Progenitor cell of endocrine pancreas (in vitro differentiated cells): ENCODE measurements at regions not wholly inside any gene's neighbourhood (a gene's known extent, or its start where the extent isn't known, plus 50 kb on each side); places are given as distances from the start of the nearest gene placed in this dataset.

ENCODE experiments used
- DNase-seq: peaks from one replicate; pipeline ENCODE4 v3.0.0; 2021; ENCODE audit warnings: low spot score; ENCODE audit not compliant: unreplicated experiment
- H3K27ac Mint-ChIP-seq: 2 replicates; pipeline ENCODE4 v1.8.0; 2021; ENCODE audit warnings: mild to moderate bottlenecking, moderate library complexity, mixed read lengths
- H3K27me3 Mint-ChIP-seq: 2 replicates; pipeline ENCODE4 v1.8.0; 2021; ENCODE audit warnings: mixed read lengths
- H3K36me3 Mint-ChIP-seq: 2 replicates; pipeline ENCODE4 v1.8.0; 2022; ENCODE audit warnings: mixed read lengths; ENCODE audit not compliant: insufficient read depth
- H3K4me1 Mint-ChIP-seq: 2 replicates; pipeline ENCODE4 v1.8.0; 2021; ENCODE audit warnings: low read depth, mixed read lengths
- H3K4me3 Mint-ChIP-seq: 2 replicates; pipeline ENCODE4 v1.8.0; 2021; ENCODE audit warnings: low read depth, mild to moderate bottlenecking, moderate library complexity, mixed read lengths
- H3K9me3 Mint-ChIP-seq: 2 replicates; pipeline ENCODE4 v1.8.0; 2021; ENCODE audit warnings: low read depth, mixed read lengths
- CTCF ChIP-seq: fragments of 200-600 bp; sonication (generic); IDR thresholded peaks from one replicate; pipeline ENCODE4 v1.5.0; 2021; ENCODE audit warnings: antibody characterized with exemption, mild to moderate bottlenecking; ENCODE audit not compliant: unreplicated experiment

GRCh38 chr4:126838941-126839679 lies 793.6 kb upstream of the INTU start:
- Mint-ChIP-seq H3K4me1 (no peaks in the 10 kb centered on the region), H3K36me3 (no peaks in the 10 kb centered on the region), H3K4me3 (no peak overlapping the region), H3K9me3 (peaks cover 9% of the 10 kb centered on the region), H3K27ac (no peak overlapping the region), H3K27me3 (no peaks in the 10 kb centered on the region)
- no peak for DNase-seq
- TF ChIP-seq CTCF, result no peak

- no peak for DNase-seq
- Mint-ChIP-seq H3K4me3 (no peak overlapping the region), H3K27ac (no peak overlapping the region), H3K9me3 (peaks cover 9% of the 10 kb centered on the region), H3K36me3 (no peaks in the 10 kb centered on the region), H3K4me1 (no peaks in the 10 kb centered on the region), H3K27me3 (no peaks in the 10 kb centered on the region)
- no peak for TF ChIP-seq CTCF
Observed at GRCh38 chr4:126843492-126844067, 789.2 kb upstream of the INTU start.

GRCh38 chr4:126850286-126850685 lies 782.5 kb upstream of the INTU start:
- DNase-seq, result no peak
- Mint-ChIP-seq H3K36me3 (no peaks in the 10 kb centered on the region), H3K27me3 (no peaks in the 10 kb centered on the region), H3K9me3 (peaks cover 2% of the 10 kb centered on the region), H3K4me1 (no peaks in the 10 kb centered on the region), H3K27ac (no peak overlapping the region), H3K4me3 (no peak overlapping the region)
- TF ChIP-seq CTCF, result no peak

GRCh38 chr4:126851391-126851790 lies 781.4 kb upstream of the INTU start:
- no peaks in the 10 kb centered on the region for H3K4me1 Mint-ChIP-seq
- no peak overlapping the region for H3K4me3 Mint-ChIP-seq

GRCh38 chr4:126853715-126854114 lies 779.0 kb upstream of the INTU start:
- Mint-ChIP-seq H3K36me3 (no peaks in the 10 kb centered on the region), H3K4me3 (no peak overlapping the region), H3K27me3 (no peaks in the 10 kb centered on the region), H3K9me3 (no peaks in the 10 kb centered on the region), H3K27ac (no peak overlapping the region), H3K4me1 (no peaks in the 10 kb centered on the region)
- no peak for TF ChIP-seq CTCF
- DNase-seq, result no peak

More at GRCh38 chr4:126851391-126851790, 781.4 kb upstream of the INTU start:
- H3K36me3 Mint-ChIP-seq, result no peaks in the 10 kb centered on the region
- DNase-seq, result no peak
- no peak overlapping the region for H3K27ac Mint-ChIP-seq
- H3K9me3 Mint-ChIP-seq, result no peaks in the 10 kb centered on the region
- TF ChIP-seq CTCF, result no peak
- H3K27me3 Mint-ChIP-seq, result no peaks in the 10 kb centered on the region
